SK-N-MC (cell line): ENCODE measurements at regions not wholly inside any gene's neighbourhood (a gene's known extent, or its start where the extent isn't known, plus 50 kb on each side); places are given as distances from the start of the nearest gene placed in this dataset.

Source experiments
- EZH2 ChIP-seq: fragments of 200-600 bp; sonication (generic); IDR thresholded peaks from one replicate; pipeline ENCODE4 v1.6.1; 2017; ENCODE audit warnings: antibody characterized with exemption
- POLR2AphosphoS5 ChIP-seq: IDR thresholded peaks from 2 replicates; pipeline ENCODE4 v1.6.1; 2012; ENCODE audit warnings: mild to moderate bottlenecking, low read depth, low read length, borderline replicate concordance

DNA sequence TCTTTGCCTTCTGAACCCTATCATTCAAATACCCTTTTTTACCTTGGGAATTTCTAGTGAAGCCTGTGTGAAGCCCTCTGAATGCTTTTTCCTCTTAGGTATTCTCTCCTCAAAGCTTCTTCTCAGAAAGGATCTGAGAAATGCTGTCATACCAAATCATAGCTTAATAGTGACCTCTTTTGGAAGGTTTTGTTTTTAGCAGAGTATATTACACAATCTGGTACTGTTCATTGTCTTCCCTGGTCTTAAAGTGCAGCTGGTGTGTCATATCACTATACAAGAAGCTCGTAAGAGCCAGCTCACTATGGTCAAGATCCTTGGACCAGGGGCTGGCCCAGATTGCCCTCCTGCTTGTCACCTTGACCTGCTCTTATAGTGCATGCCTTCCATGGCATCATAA is 204.4 kb upstream of the ANO5 start:
- no peak for TF ChIP-seq EZH2
- no peak for TF ChIP-seq POLR2AphosphoS5
